Fibroblast of lung (primary cell): ENCODE measurements at regions not wholly inside any gene's neighbourhood (a gene's known extent, or its start where the extent isn't known, plus 50 kb on each side); places are given as distances from the start of the nearest gene placed in this dataset.

Experiments
- DNase-seq, 2 donors: peaks; one replicate each; pipeline versions ENCODE4 v3.0.0 to v3.0.0-alpha.2; 2010; ENCODE audit warnings: low read depth in 2 of 2
- H2AFZ ChIP-seq: 2 replicates; pipeline ENCODE4 v1.5.1; 2012; ENCODE audit warnings: low read length, control low read depth, inconsistent platforms
- H3K27ac ChIP-seq: 2 replicates; pipeline ENCODE4 v1.5.1; 2011; ENCODE audit warnings: low read length, control low read depth; ENCODE audit not compliant: insufficient read depth
- H3K27me3 ChIP-seq: 2 replicates; pipeline ENCODE4 v1.5.1; 2011; ENCODE audit warnings: mild to moderate bottlenecking, low read length; ENCODE audit not compliant: control insufficient read depth, insufficient read depth
- H3K36me3 ChIP-seq: 2 replicates; pipeline ENCODE4 v1.5.1; 2011; ENCODE audit warnings: low read length; ENCODE audit not compliant: control insufficient read depth, insufficient read depth
- H3K4me1 ChIP-seq: 2 replicates; pipeline ENCODE4 v1.5.1; 2011; ENCODE audit warnings: low read length; ENCODE audit not compliant: control insufficient read depth, insufficient read depth; ENCODE audit errors: extremely low read depth
- H3K4me2 ChIP-seq: 2 replicates; pipeline ENCODE4 v1.5.1; 2011; ENCODE audit warnings: low read length, control low read depth; ENCODE audit not compliant: insufficient read depth; ENCODE audit errors: extremely low read depth
- H3K4me3 ChIP-seq, 4 experiments: fragments of 200-600 bp in 1 of 4; sonication (generic) in 1 of 4; replicated peaks in 1 of 4; 2 replicates each; pipeline ENCODE4 v1.5.1; 2011 to 2016; ENCODE audit warnings: low read length in 4 of 4, low read depth in 3 of 4, mild to moderate bottlenecking in 3 of 4, control low read depth in 2 of 4, inconsistent platforms in 1 of 4, mixed read lengths in 1 of 4; ENCODE audit not compliant: insufficient read depth in 1 of 4; ENCODE audit errors: control extremely low read depth in 1 of 4
- H3K79me2 ChIP-seq: 2 replicates; pipeline ENCODE4 v1.5.1; 2012; ENCODE audit warnings: mild to moderate bottlenecking, low read length, inconsistent platforms; ENCODE audit not compliant: control insufficient read depth, insufficient read depth
- H3K9ac ChIP-seq: 2 replicates; pipeline ENCODE4 v1.5.1; 2011; ENCODE audit warnings: mild to moderate bottlenecking, low read length, control low read depth; ENCODE audit not compliant: insufficient read depth
- H3K9me3 ChIP-seq: 2 replicates; pipeline ENCODE4 v1.5.1; 2012; ENCODE audit warnings: low read depth, low read length; ENCODE audit not compliant: control insufficient read depth, insufficient read depth
- H4K20me1 ChIP-seq: 2 replicates; pipeline ENCODE4 v1.5.1; 2011; ENCODE audit warnings: low read length; ENCODE audit not compliant: control insufficient read depth, insufficient read depth; ENCODE audit errors: extremely low read depth
- CTCF ChIP-seq, 2 donors: IDR thresholded peaks in 1 of 2; conservative IDR thresholded peaks in 1 of 2; 1 replicate in 1 of 2; 2 replicates in 1 of 2; pipeline ENCODE4 v1.5.1; 2011 to 2012; ENCODE audit warnings: low read length in 2 of 2, control low read depth in 1 of 2, inconsistent platforms in 1 of 2, low read depth in 1 of 2, mild to moderate bottlenecking in 1 of 2
- EZH2 ChIP-seq: IDR thresholded peaks from 2 replicates; pipeline ENCODE4 v1.5.1; 2012; ENCODE audit warnings: low read length, control low read depth, mild to moderate bottlenecking; ENCODE audit errors: missing control alignments

GRCh38 chr5:90134892-90135291, 274.7 kb downstream of the CETN3 start:
- Histone ChIP-seq H3K4me2 (no peak overlapping the region), H3K9me3 (no peaks in the 10 kb centered on the region), H4K20me1 (no peaks in the 10 kb centered on the region), H3K36me3 (no peaks in the 10 kb centered on the region), H3K4me3 (no peak overlapping the region), H3K27ac (no peak overlapping the region), H3K79me2 (no peaks in the 10 kb centered on the region), H2AFZ (no peak overlapping the region), H3K9ac (no peak overlapping the region), H3K4me1 (no peaks in the 10 kb centered on the region), H3K27me3 (no peaks in the 10 kb centered on the region)
- TF ChIP-seq EZH2 (no peak), CTCF (conservative IDR thresholded peaks at IDR 0.05 in 1 of 2, IDR thresholded peaks at IDR 0.05 in 1 of 2; ENCODE audit: low read depth in 1 of 2, low read length in 2 of 2) (no peak)
- peak; percentile 42 to 95 for DNase-seq

GRCh38 chr5:90134381-90134780, 275.2 kb downstream of the CETN3 start:
- Histone ChIP-seq H2AFZ (no peak overlapping the region), H3K9ac (no peak overlapping the region), H3K36me3 (no peaks in the 10 kb centered on the region), H3K4me1 (no peaks in the 10 kb centered on the region), H4K20me1 (no peaks in the 10 kb centered on the region), H3K27ac (no peak overlapping the region), H3K79me2 (no peaks in the 10 kb centered on the region), H3K4me3 (no peak overlapping the region), H3K4me2 (no peak overlapping the region), H3K9me3 (no peaks in the 10 kb centered on the region), H3K27me3 (no peaks in the 10 kb centered on the region)
- TF ChIP-seq EZH2 (no peak), CTCF (conservative IDR thresholded peaks at IDR 0.05 in 1 of 2, IDR thresholded peaks at IDR 0.05 in 1 of 2; ENCODE audit: low read depth in 1 of 2, low read length in 2 of 2) (no peak)
- DNase-seq: peak in 1 of 2 donors; percentile 68

- Histone ChIP-seq H2AFZ (no peak overlapping the region), H3K4me3 (no peak overlapping the region), H3K79me2 (no peaks in the 10 kb centered on the region), H3K36me3 (no peaks in the 10 kb centered on the region), H3K4me1 (no peaks in the 10 kb centered on the region), H3K9ac (no peak overlapping the region), H3K27me3 (no peaks in the 10 kb centered on the region), H3K27ac (no peak overlapping the region), H3K4me2 (no peak overlapping the region), H4K20me1 (no peaks in the 10 kb centered on the region), H3K9me3 (no peaks in the 10 kb centered on the region)
- peak in 1 of 2 donors; percentile 61 for DNase-seq
- TF ChIP-seq CTCF (conservative IDR thresholded peaks at IDR 0.05 in 1 of 2, IDR thresholded peaks at IDR 0.05 in 1 of 2; ENCODE audit: low read depth in 1 of 2, low read length in 2 of 2) (no peak), EZH2 (no peak)
Observed at GRCh38 chr5:90133941-90134340, 275.6 kb downstream of the CETN3 start.
